Keratinocyte (primary cell): ENCODE measurements at regions not wholly inside any gene's neighbourhood (a gene's known extent, or its start where the extent isn't known, plus 50 kb on each side); places are given as distances from the start of the nearest gene placed in this dataset.

Experiments
- DNase-seq: peaks from one replicate; pipeline ENCODE4 v3.0.0-alpha.2; 2011; ENCODE audit warnings: low read depth, missing footprints, low spot score
- FAIRE-seq: peaks from 2 replicates; lab custom pipeline; 2011; peaks lifted over from hg19 to GRCh38; lab: Jason Lieb, UNC
- H2AFZ ChIP-seq: 2 replicates; pipeline ENCODE4 v1.6.0; 2012; ENCODE audit warnings: low read length, control low read depth, inconsistent platforms; ENCODE audit not compliant: control insufficient read depth
- H3K27ac ChIP-seq: 2 replicates; pipeline ENCODE4 v1.5.1; 2011; ENCODE audit warnings: low read length; ENCODE audit not compliant: control insufficient read depth, insufficient read depth
- H3K27me3 ChIP-seq: 3 replicates; pipeline ENCODE4 v1.6.0; 2011; ENCODE audit warnings: low read length; ENCODE audit not compliant: control insufficient read depth, insufficient read depth; ENCODE audit errors: extremely low read depth
- H3K36me3 ChIP-seq, 2 experiments: 2 replicates in 1 of 2; 3 replicates in 1 of 2; pipeline ENCODE4 v1.5.1; 2011; ENCODE audit warnings: low read length in 2 of 2, mild to moderate bottlenecking in 1 of 2; ENCODE audit not compliant: control insufficient read depth in 2 of 2, insufficient read depth in 2 of 2; ENCODE audit errors: extremely low read depth in 1 of 2
- H3K4me1 ChIP-seq: 3 replicates; pipeline ENCODE4 v1.5.1; 2011; ENCODE audit warnings: low read length; ENCODE audit not compliant: control insufficient read depth, insufficient read depth; ENCODE audit errors: extremely low read depth
- H3K4me2 ChIP-seq: 3 replicates; pipeline ENCODE4 v1.6.0; 2011; ENCODE audit warnings: low read depth, low read length; ENCODE audit not compliant: control insufficient read depth, insufficient read depth; ENCODE audit errors: extremely low read depth
- H3K4me3 ChIP-seq, 3 experiments: fragments of 200-600 bp in 1 of 3; sonication (generic) in 1 of 3; 2 replicates in 2 of 3; 3 replicates in 1 of 3; pipeline ENCODE4 v1.5.1; 2011 to 2016; ENCODE audit warnings: low read length in 3 of 3, mild to moderate bottlenecking in 3 of 3, control low read depth in 2 of 3, inconsistent platforms in 1 of 3, low read depth in 1 of 3, mixed read lengths in 1 of 3, mixed run types in 1 of 3, moderate library complexity in 1 of 3; ENCODE audit not compliant: control insufficient read depth in 2 of 3, insufficient read depth in 2 of 3; ENCODE audit errors: extremely low read depth in 1 of 3
- H3K79me2 ChIP-seq: 2 replicates; pipeline ENCODE4 v1.6.0; 2012; ENCODE audit warnings: low read length; ENCODE audit not compliant: control insufficient read depth, insufficient read depth
- H3K9ac ChIP-seq: 3 replicates; pipeline ENCODE4 v1.6.0; 2011; ENCODE audit warnings: low read length; ENCODE audit not compliant: control insufficient read depth, insufficient read depth; ENCODE audit errors: extremely low read depth
- H3K9me1 ChIP-seq: 3 replicates; pipeline ENCODE4 v1.6.0; 2011; ENCODE audit warnings: low read length; ENCODE audit not compliant: control insufficient read depth, insufficient read depth; ENCODE audit errors: extremely low read depth
- H3K9me3 ChIP-seq: 2 replicates; pipeline ENCODE4 v1.5.1; 2012; ENCODE audit warnings: low read depth, low read length; ENCODE audit not compliant: control insufficient read depth
- H4K20me1 ChIP-seq: 3 replicates; pipeline ENCODE4 v1.6.0; 2011; ENCODE audit warnings: low read length; ENCODE audit not compliant: control insufficient read depth, insufficient read depth; ENCODE audit errors: extremely low read depth
- CTCF ChIP-seq, 3 experiments: IDR thresholded peaks in 1 of 3; conservative IDR thresholded peaks in 1 of 3; optimal IDR thresholded peaks in 1 of 3; 2 replicates in 2 of 3; 3 replicates in 1 of 3; pipeline versions ENCODE3 to v1.5.1; 2011; ENCODE audit warnings: low read length in 3 of 3, mild to moderate bottlenecking in 3 of 3, moderate library complexity in 2 of 3, control low read depth in 1 of 3, inconsistent platforms in 1 of 3; ENCODE audit not compliant: insufficient read depth in 2 of 3; ENCODE audit errors: extremely low read depth in 1 of 3
- EZH2 ChIP-seq: IDR thresholded peaks from one replicate; pipeline ENCODE4 v1.6.1; 2012; ENCODE audit warnings: inconsistent platforms, mild to moderate bottlenecking, low read length, moderate library complexity
- dilution Hi-C: fragments of 300-500 bp; cut with MboI; formaldehyde crosslinking; loops from one replicate; pipeline ENCODE4 v1.7.0; 2020; ENCODE audit warnings: low sequenced_read_pairs; ENCODE audit not compliant: extremely low pct_ligation_motif_present

GRCh38 chr3:110858549-110858948 is 213.1 kb upstream of the NECTIN3 start:
- Histone ChIP-seq H3K27ac (no peak overlapping the region), H3K36me3 (no peaks in the 10 kb centered on the region), H3K4me2 (no peak overlapping the region), H3K9me3 (no peaks in the 10 kb centered on the region), H2AFZ (no peak overlapping the region), H3K9ac (no peak overlapping the region), H4K20me1 (no peaks in the 10 kb centered on the region), H3K27me3 (no peaks in the 10 kb centered on the region), H3K4me3 (no peak overlapping the region), H3K79me2 (no peaks in the 10 kb centered on the region), H3K4me1 (no peaks in the 10 kb centered on the region), H3K9me1 (no peaks in the 10 kb centered on the region)
- dilution Hi-C loops, result no loop called here
- no peak for DNase-seq
- TF ChIP-seq EZH2 (no peak), CTCF (optimal IDR thresholded peaks at IDR 0.05 in 1 of 3, IDR thresholded peaks at IDR 0.05 in 1 of 3, conservative IDR thresholded peaks at IDR 0.05 in 1 of 3; ENCODE audit: extremely low read depth in 1 of 3, insufficient read depth in 2 of 3, low read length in 3 of 3) (no peak)
- no peak for FAIRE-seq

GRCh38 chr3:110859336-110859735 is 212.3 kb upstream of the NECTIN3 start:
- FAIRE-seq (no peak), DNase-seq (no peak)
- no peaks in the 10 kb centered on the region for H3K36me3 ChIP-seq
- no peaks in the 10 kb centered on the region for H3K27me3 ChIP-seq
- H3K4me2 ChIP-seq, result no peak overlapping the region
- no peak overlapping the region for H3K4me3 ChIP-seq
- dilution Hi-C loops, result no loop called here
- no peak for TF ChIP-seq EZH2
- no peak for TF ChIP-seq CTCF (optimal IDR thresholded peaks at IDR 0.05 in 1 of 3, IDR thresholded peaks at IDR 0.05 in 1 of 3, conservative IDR thresholded peaks at IDR 0.05 in 1 of 3; ENCODE audit: extremely low read depth in 1 of 3, insufficient read depth in 2 of 3, low read length in 3 of 3)
- no peak overlapping the region for H3K27ac ChIP-seq
- no peaks in the 10 kb centered on the region for H3K4me1 ChIP-seq
- H3K9me1 ChIP-seq, result no peaks in the 10 kb centered on the region
- no peak overlapping the region for H2AFZ ChIP-seq
- no peaks in the 10 kb centered on the region for H3K79me2 ChIP-seq
- H3K9me3 ChIP-seq, result no peaks in the 10 kb centered on the region
- no peak overlapping the region for H3K9ac ChIP-seq
- no peaks in the 10 kb centered on the region for H4K20me1 ChIP-seq
